GM18520 (cell line): ENCODE measurements at regions not wholly inside any gene's neighbourhood (a gene's known extent, or its start where the extent isn't known, plus 50 kb on each side); places are given as distances from the start of the nearest gene placed in this dataset.

ENCODE experiments used
- ATAC-seq: cut with Tn5 transposase; IDR thresholded peaks from one replicate; pipeline ENCODE4 v1.9.1; 2021; ENCODE audit not compliant: unreplicated experiment

GRCh38 chrX:45261005-45261404 lies 60.3 kb upstream of the DIPK2B start:
- ATAC-seq: no peak

DNA sequence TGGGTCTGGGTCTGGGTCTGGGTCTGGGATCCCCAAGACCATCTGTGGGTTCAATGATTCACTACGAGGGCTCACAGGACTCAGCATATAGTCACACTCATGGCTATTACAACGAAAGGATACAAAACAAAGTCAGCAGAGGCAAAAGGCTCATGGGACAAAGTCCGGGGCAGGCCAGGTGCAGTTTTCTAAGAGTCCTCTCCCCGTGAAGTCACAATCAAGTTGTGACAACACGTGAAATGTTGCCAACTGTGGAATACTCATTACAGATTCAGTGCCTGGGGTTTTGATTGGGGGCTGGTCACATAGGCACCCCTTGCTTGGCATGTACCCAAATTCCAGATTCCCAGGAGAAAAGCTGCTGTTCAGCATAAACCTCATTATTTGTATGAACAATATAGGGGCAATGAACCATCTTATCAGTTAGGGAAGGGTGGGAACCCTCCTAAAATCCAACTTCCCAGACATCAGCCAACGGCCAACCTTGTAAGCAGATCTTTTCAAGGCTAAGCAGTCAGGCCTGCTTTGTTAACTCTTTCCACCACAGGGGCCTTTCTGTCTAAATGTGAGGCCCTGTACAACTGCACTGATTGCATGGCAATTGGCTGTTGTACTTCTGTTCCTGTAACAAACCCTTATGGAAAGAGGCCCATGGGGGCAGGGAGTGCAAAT lies 58.2 kb upstream of the DIPK2B start:
- no peak for ATAC-seq
